GM19463 (cell line): ENCODE measurements at regions not wholly inside any gene's neighbourhood (a gene's known extent, or its start where the extent isn't known, plus 50 kb on each side); places are given as distances from the start of the nearest gene placed in this dataset.

Experiments used
- ATAC-seq: cut with Tn5 transposase; IDR thresholded peaks from one replicate; pipeline ENCODE4 v1.9.1; 2021; ENCODE audit warnings: mild to moderate bottlenecking, moderate library complexity; ENCODE audit not compliant: unreplicated experiment

- ATAC-seq, result no peak
Observed at GRCh38 chr1:57696904-57697303, 273.0 kb upstream of the DAB1 start.

GRCh38 chr1:57696043-57696442 is 272.2 kb upstream of the DAB1 start:
- ATAC-seq, result no peak

GRCh38 chr1:57686306-57686705 is 262.4 kb upstream of the DAB1 start:
- ATAC-seq, result no peak

GRCh38 chr1:57683037-57683942 is 259.4 kb upstream of the DAB1 start:
- no peak for ATAC-seq

- ATAC-seq, result no peak
Observed at GRCh38 chr1:57678138-57678537, 254.3 kb upstream of the DAB1 start.

GRCh38 chr1:57675776-57676175 is 251.9 kb upstream of the DAB1 start:
- ATAC-seq, result no peak

GRCh38 chr1:57674801-57675200 is 250.9 kb upstream of the DAB1 start:
- ATAC-seq, result no peak

- ATAC-seq, result no peak
Observed at GRCh38 chr1:57672346-57673140, 248.7 kb upstream of the DAB1 start.

GRCh38 chr1:57671750-57672149 is 247.9 kb upstream of the DAB1 start:
- ATAC-seq, result no peak

GRCh38 chr1:57659804-57660203 is 235.9 kb upstream of the DAB1 start:
- no peak for ATAC-seq

- ATAC-seq, result no peak
Observed at GRCh38 chr1:57655161-57655560, 231.3 kb upstream of the DAB1 start.

GRCh38 chr1:57644667-57645066 is 220.8 kb upstream of the DAB1 start:
- ATAC-seq, result no peak

GRCh38 chr1:57638239-57638638 is 214.4 kb upstream of the DAB1 start:
- no peak for ATAC-seq

GRCh38 chr1:57637155-57637554 is 213.3 kb upstream of the DAB1 start:
- ATAC-seq, result no peak

- no peak for ATAC-seq
Observed at GRCh38 chr1:57633881-57634280, 210.0 kb upstream of the DAB1 start.

- ATAC-seq, result no peak
Observed at GRCh38 chr1:57633056-57633455, 209.2 kb upstream of the DAB1 start.

GRCh38 chr1:57632401-57632800 is 208.5 kb upstream of the DAB1 start:
- no peak for ATAC-seq

- ATAC-seq, result no peak
Observed at GRCh38 chr1:57627612-57628011, 203.8 kb upstream of the DAB1 start.

- ATAC-seq, result no peak
Observed at GRCh38 chr1:57623791-57624538, 200.1 kb upstream of the DAB1 start.

GRCh38 chr1:57623039-57623790 is 199.4 kb upstream of the DAB1 start:
- no peak for ATAC-seq

GRCh38 chr1:57621776-57622175 is 197.9 kb upstream of the DAB1 start:
- no peak for ATAC-seq
